Adrenal gland (tissue), 5 donors: ENCODE measurements at regions not wholly inside any gene's neighbourhood (a gene's known extent, or its start where the extent isn't known, plus 50 kb on each side); places are given as distances from the start of the nearest gene placed in this dataset.

Source experiments
- CTCF ChIP-seq, 6 experiments: fragments of 450-650 bp in 4 of 6; fragments of 200-600 bp in 2 of 6; sonication (generic) in 1 of 6; IDR thresholded peaks; 1 replicate in 5 of 6; 2 replicates in 1 of 6; pipeline versions ENCODE4 v1.5.1 to v1.8.0; 2016 to 2021; ENCODE audit warnings: antibody characterized with exemption in 6 of 6, mild to moderate bottlenecking in 2 of 6, moderate library complexity in 1 of 6
- POLR2A ChIP-seq, 2 donors: fragments of 450-650 bp; IDR thresholded peaks; one replicate each; pipeline ENCODE4 v1.6.1; 2017; ENCODE audit warnings: antibody characterized with exemption in 2 of 2, mild to moderate bottlenecking in 2 of 2, moderate library complexity in 1 of 2
- donor health status: DM: no; HTN: no; CAD: no.

- TF ChIP-seq CTCF (IDR thresholded peaks at IDR 0.05) = no peak
- TF ChIP-seq POLR2A (IDR thresholded peaks at IDR 0.05) = no peak
Measured at GRCh38 chr1:100614570-100614969, 76.6 kb downstream of the GPR88 start.
